ENCODE measurements at regions not wholly inside any gene's neighbourhood (a gene's known extent, or its start where the extent isn't known, plus 50 kb on each side); places are given as distances from the start of the nearest gene placed in this dataset.

DNA sequence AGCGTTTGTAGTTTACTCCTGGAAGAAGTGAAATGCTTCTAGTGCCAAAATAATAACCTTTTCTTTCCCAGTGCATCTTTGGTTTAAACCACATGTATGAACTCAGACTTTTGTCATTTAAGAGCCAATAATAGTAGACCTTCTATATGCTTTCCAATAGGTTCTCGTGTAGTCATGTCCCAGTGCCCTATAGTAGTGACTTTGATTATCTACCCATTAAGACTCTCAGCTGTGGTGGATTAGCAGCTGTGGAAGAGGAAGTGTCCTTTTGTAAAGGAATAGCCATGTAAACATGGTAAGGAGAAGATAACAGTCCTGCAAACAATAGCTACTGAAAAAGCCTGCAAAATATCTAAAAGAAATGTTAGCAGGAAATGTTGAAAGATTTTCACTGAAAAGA is 765.3 kb downstream of the MTRR start:
- H3K36me3 ChIP-seq (ENCODE audit: insufficient read depth, low read length): no peaks in the 10 kb centered on the region
- no peaks in the 10 kb centered on the region for H3K27me3 ChIP-seq (ENCODE audit: insufficient read depth, low read length)
- H3K9ac ChIP-seq (ENCODE audit: low read depth, low read length): no peak overlapping the region
- no peak overlapping the region for H3K4me3 ChIP-seq (ENCODE audit: low read length)
- H3K27ac ChIP-seq (ENCODE audit: low read depth, low read length): no peak overlapping the region
- no peaks in the 10 kb centered on the region for H3K9me3 ChIP-seq (ENCODE audit: insufficient read depth, low read depth, low read length)
- WGBS: 83% methylated on average over 1 of the region's 2 CpGs
- H3K4me1 ChIP-seq (ENCODE audit: insufficient read depth, low read length): no peaks in the 10 kb centered on the region

DNA sequence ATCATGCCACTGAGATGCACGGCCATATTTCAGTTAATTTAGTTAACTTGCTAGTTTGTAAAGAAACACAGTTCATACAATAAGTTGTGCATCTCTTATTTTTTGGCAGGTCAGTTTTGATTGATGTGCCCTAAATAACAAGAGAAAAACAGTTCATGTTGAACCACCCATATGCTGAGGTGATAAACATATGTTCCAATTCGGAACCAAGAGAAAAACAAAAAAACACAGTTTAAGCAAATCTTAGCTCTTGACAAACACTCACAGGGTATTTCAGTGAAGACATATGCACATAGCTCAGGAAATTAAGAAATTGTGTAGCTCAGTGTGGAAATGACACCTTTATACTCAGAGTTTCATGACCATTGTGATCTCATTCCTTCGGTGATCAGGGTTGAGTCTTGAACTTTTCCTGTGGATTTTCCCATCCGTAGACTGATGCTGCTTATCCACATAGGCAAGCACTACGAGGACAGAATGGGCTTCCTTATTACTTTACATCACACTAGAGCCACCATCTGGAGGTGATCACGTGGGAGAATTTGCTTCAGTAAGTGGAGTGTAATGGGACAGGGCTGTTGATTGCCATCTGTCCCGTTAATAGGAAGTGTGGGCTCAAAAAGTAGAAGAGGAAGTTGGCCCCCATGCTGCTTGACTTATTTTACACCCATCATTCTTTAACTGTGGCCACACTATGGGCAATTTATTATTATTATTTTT is 773.0 kb downstream of the MTRR start:
- Histone ChIP-seq H3K36me3 (ENCODE audit: insufficient read depth, low read length) (no peaks in the 10 kb centered on the region), H3K9me3 (ENCODE audit: insufficient read depth, low read depth, low read length) (no peaks in the 10 kb centered on the region), H3K4me1 (ENCODE audit: insufficient read depth, low read length) (no peaks in the 10 kb centered on the region), H3K9ac (ENCODE audit: low read depth, low read length) (no peak overlapping the region), H3K27me3 (ENCODE audit: insufficient read depth, low read length) (no peaks in the 10 kb centered on the region), H3K4me3 (ENCODE audit: low read length) (no peak overlapping the region), H3K27ac (ENCODE audit: low read depth, low read length) (no peak overlapping the region)
- WGBS: 96% methylated on average over 7 of the region's 7 CpGs

DNA sequence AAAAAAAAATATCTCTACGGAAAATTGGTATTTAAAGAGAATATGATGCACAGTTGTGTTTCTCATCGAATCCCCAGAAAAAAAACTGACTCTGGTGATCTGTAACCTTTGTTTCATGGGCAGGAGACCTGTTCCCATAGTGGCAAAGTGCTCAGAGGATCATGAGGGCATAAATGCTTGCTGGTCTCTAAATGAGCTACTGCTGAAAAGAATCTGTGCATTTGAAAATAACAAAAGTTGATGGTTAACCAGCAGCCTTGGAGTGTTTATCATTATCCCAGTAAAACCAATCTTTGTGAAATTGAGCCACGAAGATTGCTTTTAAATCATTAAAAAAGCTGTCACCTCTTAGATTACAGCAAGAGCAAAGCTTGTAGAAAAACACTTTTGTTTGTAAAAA is 775.4 kb downstream of the MTRR start:
- Histone ChIP-seq H3K4me1 (ENCODE audit: insufficient read depth, low read length) (no peaks in the 10 kb centered on the region), H3K27ac (ENCODE audit: low read depth, low read length) (no peak overlapping the region), H3K9me3 (ENCODE audit: insufficient read depth, low read depth, low read length) (no peaks in the 10 kb centered on the region), H3K4me3 (ENCODE audit: low read length) (no peak overlapping the region), H3K27me3 (ENCODE audit: insufficient read depth, low read length) (no peaks in the 10 kb centered on the region), H3K36me3 (ENCODE audit: insufficient read depth, low read length) (no peaks in the 10 kb centered on the region), H3K9ac (ENCODE audit: low read depth, low read length) (no peak overlapping the region)
- WGBS: 93% methylated on average over 3 of the region's 3 CpGs

DNA sequence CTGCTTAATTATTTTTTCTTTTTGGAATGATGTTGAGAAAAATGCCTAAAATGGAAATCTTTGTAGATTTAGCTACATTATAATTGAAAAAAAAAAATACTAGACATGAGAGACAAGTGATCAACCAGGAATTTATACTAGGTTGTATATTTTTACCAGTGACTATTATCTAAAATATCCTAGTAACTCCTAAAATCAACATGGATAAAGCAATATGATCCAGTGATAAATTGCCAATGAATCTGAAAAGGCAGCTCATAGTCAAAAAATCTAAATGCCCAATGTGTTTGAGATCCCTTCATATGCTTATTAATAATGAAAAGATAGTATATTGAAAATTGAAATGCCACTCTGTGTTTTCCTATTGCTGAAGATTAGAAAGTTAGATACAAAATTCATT is 778.2 kb downstream of the MTRR start:
- Histone ChIP-seq H3K27ac (ENCODE audit: low read depth, low read length) (no peak overlapping the region), H3K4me3 (ENCODE audit: low read length) (no peak overlapping the region), H3K9ac (ENCODE audit: low read depth, low read length) (no peak overlapping the region), H3K36me3 (ENCODE audit: insufficient read depth, low read length) (no peaks in the 10 kb centered on the region), H3K9me3 (ENCODE audit: insufficient read depth, low read depth, low read length) (no peaks in the 10 kb centered on the region), H3K27me3 (ENCODE audit: insufficient read depth, low read length) (no peaks in the 10 kb centered on the region), H3K4me1 (ENCODE audit: insufficient read depth, low read length) (no peaks in the 10 kb centered on the region)

DNA sequence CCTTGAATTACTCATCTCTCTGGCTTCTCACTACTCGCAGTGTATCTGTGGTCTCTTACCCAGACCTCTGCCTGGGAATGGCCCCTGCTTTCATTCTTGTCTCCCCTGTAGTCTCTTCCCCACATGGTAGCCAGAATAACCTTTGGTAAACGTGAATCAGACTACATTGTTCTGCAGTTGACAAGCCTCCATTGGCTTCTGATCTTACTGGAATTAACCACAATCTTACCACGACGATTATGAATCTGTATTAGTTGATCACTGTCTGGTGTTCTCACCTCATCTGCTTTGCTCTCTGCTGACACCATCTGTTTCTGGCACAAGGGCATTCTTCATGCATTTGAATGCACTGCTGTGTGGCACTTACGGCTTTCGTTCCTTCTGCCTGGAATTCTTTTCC is 781.2 kb downstream of the MTRR start:
- no peaks in the 10 kb centered on the region for H3K4me1 ChIP-seq (ENCODE audit: insufficient read depth, low read length)
- H3K27me3 ChIP-seq (ENCODE audit: insufficient read depth, low read length): no peaks in the 10 kb centered on the region
- no peak overlapping the region for H3K27ac ChIP-seq (ENCODE audit: low read depth, low read length)
- H3K9ac ChIP-seq (ENCODE audit: low read depth, low read length): no peak overlapping the region
- 90% methylated on average over 6 of the region's 6 CpGs for WGBS
- H3K36me3 ChIP-seq (ENCODE audit: insufficient read depth, low read length): no peaks in the 10 kb centered on the region
- H3K4me3 ChIP-seq (ENCODE audit: low read length): no peak overlapping the region
- H3K9me3 ChIP-seq (ENCODE audit: insufficient read depth, low read depth, low read length): no peaks in the 10 kb centered on the region

DNA sequence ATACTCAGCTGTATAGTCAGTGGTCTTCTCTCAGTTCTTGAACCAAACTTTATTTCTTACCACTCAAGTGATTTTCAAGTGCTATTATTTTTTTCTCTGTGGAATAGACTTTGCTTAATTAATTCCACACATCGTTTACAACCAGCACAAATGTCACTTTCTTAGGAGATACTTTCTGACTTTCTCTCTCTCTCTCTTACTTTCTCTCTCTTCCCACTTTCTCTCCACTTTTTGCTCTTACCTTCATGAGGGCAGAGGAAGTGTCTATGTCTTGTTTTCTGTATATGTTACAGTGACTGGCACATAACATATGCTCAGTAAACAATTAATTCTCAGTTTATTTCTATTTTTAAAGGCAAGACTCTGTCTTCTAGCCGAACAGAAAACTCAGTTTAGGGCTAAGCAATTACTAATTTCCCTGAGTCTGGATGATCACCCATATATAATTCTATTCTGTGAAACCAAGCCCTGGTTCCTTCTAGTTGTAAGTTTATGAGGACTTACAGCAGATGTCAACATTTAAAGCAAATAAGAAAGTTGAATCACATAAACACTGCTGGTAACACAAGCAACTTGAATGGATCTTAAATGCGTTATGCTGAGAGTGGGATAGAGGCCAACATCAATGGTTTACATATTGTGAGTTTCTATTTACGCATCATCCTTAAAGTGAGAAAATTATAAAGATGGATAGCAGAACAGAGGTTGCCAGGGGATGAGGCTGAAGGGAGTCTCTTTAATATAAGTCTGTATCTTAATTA is 791.4 kb downstream of the MTRR start:
- H3K27ac ChIP-seq (ENCODE audit: low read depth, low read length): no peak overlapping the region
- H3K4me3 ChIP-seq (ENCODE audit: low read length): no peak overlapping the region
- H3K9me3 ChIP-seq (ENCODE audit: insufficient read depth, low read depth, low read length): no peaks in the 10 kb centered on the region
- H3K4me1 ChIP-seq (ENCODE audit: insufficient read depth, low read length): no peaks in the 10 kb centered on the region
- WGBS: 94% methylated on average over 4 of the region's 4 CpGs
- no peak overlapping the region for H3K9ac ChIP-seq (ENCODE audit: low read depth, low read length)
- H3K27me3 ChIP-seq (ENCODE audit: insufficient read depth, low read length): no peaks in the 10 kb centered on the region
- H3K36me3 ChIP-seq (ENCODE audit: insufficient read depth, low read length): no peaks in the 10 kb centered on the region

DNA sequence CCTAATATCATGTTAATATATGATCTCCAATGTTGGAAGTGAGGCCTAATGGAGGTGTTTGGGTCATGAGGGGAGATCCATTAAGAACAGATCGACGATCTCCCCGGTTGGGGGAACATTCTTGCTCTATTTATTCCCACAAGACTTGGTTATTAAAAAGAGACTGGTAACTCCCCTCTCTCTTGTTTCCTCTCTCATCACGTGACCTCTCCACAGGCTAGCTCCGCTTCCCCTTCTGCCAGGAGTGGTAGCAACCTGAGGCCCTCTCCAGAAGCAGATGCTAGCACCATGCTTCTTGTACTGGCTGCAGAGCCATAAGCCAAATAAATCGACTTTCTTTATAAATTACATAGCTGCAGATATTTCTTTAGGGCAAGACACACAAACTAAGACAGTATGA is 794.4 kb downstream of the MTRR start:
- H3K27me3 ChIP-seq (ENCODE audit: insufficient read depth, low read length): no peaks in the 10 kb centered on the region
- H3K4me3 ChIP-seq (ENCODE audit: low read length): no peak overlapping the region
- no peak overlapping the region for H3K9ac ChIP-seq (ENCODE audit: low read depth, low read length)
- H3K36me3 ChIP-seq (ENCODE audit: insufficient read depth, low read length): no peaks in the 10 kb centered on the region
- 92% methylated on average over 6 of the region's 6 CpGs for WGBS
- no peaks in the 10 kb centered on the region for H3K4me1 ChIP-seq (ENCODE audit: insufficient read depth, low read length)
- no peaks in the 10 kb centered on the region for H3K9me3 ChIP-seq (ENCODE audit: insufficient read depth, low read depth, low read length)
- H3K27ac ChIP-seq (ENCODE audit: low read depth, low read length): no peak overlapping the region

DNA sequence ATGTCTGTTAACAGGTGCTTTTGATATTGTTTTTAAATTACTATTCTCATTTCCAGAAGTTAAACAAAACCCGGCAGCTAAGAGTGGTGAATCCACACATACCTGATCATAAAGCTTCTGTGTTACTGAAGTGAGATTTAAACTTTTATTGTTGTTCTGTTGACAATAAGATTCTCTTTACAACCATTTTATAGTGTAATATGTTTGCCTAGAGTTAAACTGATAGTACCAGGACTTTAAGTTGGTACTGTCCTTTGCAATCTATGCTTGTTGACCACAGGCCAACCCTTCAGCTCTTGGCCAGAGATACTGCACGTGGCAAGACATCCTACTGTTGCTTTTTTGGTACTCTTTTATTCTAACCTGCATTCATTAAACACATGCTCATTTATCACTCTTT is 806.2 kb downstream of the MTRR start:
- Histone ChIP-seq H3K4me3 (ENCODE audit: low read length) (no peak overlapping the region), H3K27ac (ENCODE audit: low read depth, low read length) (no peak overlapping the region), H3K9me3 (ENCODE audit: insufficient read depth, low read depth, low read length) (no peaks in the 10 kb centered on the region), H3K4me1 (ENCODE audit: insufficient read depth, low read length) (no peaks in the 10 kb centered on the region), H3K36me3 (ENCODE audit: insufficient read depth, low read length) (no peaks in the 10 kb centered on the region), H3K9ac (ENCODE audit: low read depth, low read length) (no peak overlapping the region), H3K27me3 (ENCODE audit: insufficient read depth, low read length) (no peaks in the 10 kb centered on the region)
- WGBS: 93% methylated on average over 1 of the region's 2 CpGs

DNA sequence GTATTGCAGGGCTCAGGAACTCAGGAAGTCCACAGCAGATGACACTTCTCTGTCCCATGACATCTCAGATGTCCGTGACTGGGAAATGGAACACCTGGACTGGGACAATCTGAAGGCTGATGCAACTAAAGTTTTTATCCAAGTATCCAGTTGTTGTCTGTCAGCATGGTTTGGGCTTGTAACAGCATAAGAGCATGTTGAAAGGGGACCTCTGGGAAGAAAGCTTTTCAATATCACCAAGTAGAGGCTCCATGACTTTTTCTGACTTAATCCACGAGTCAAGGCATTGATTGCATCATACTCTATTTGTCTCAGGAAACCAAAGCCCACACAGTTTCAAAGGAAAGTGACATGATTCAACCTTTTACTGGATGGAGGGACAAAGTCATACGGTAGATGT is 807.7 kb downstream of the MTRR start:
- no peaks in the 10 kb centered on the region for H3K9me3 ChIP-seq (ENCODE audit: insufficient read depth, low read depth, low read length)
- H3K4me3 ChIP-seq (ENCODE audit: low read length): no peak overlapping the region
- no peaks in the 10 kb centered on the region for H3K4me1 ChIP-seq (ENCODE audit: insufficient read depth, low read length)
- H3K36me3 ChIP-seq (ENCODE audit: insufficient read depth, low read length): no peaks in the 10 kb centered on the region
- H3K27ac ChIP-seq (ENCODE audit: low read depth, low read length): no peak overlapping the region
- no peak overlapping the region for H3K9ac ChIP-seq (ENCODE audit: low read depth, low read length)
- H3K27me3 ChIP-seq (ENCODE audit: insufficient read depth, low read length): no peaks in the 10 kb centered on the region
- WGBS: 90% methylated on average over 3 of the region's 3 CpGs

DNA sequence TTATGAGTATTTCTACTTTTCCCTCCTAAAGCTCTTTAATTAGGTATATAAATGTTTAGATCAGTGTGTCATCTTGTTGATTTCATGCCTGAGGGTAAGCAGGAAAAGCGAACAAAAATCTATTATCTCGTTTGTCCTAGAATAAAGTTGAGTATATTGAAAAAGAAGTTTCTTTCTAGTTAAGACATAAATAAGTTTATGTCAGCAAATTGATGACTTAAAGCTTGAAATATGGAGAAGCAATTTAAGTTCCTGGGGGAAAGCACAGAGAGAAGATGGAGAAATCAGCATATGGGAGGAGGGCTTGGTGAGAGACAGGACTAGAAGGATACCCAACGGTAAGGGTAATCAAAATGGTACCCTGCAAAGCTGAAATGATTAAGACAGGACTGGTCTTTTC is 813.4 kb downstream of the MTRR start:
- 97% methylated on average over 3 of the region's 3 CpGs for WGBS
- no peak overlapping the region for H3K4me3 ChIP-seq (ENCODE audit: low read length)

DNA sequence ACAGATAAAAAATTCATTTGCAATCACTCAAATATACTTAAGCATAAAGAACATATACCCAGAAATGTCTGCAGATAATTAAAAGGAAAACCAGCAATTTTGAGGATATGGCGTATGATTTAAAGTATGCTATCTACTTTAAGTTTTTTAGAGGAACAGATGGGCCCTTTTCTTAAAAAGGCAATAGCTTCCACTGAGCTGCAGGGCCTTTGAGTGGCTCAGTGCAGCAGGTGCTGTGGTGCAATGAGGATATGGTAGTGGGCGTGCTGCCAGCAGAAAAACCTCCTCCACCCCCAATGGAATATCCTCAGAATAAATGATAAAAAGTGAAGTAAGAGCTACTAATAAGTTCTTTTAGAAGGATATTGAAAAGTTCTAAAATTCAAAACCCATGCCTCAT is 814.5 kb downstream of the MTRR start:
- no peaks in the 10 kb centered on the region for H3K4me1 ChIP-seq (ENCODE audit: insufficient read depth, low read length)
- no peak overlapping the region for H3K9ac ChIP-seq (ENCODE audit: low read depth, low read length)
- H3K27me3 ChIP-seq (ENCODE audit: insufficient read depth, low read length): no peaks in the 10 kb centered on the region
- WGBS: 97% methylated on average over 1 of the region's 2 CpGs
- no peaks in the 10 kb centered on the region for H3K9me3 ChIP-seq (ENCODE audit: insufficient read depth, low read depth, low read length)
- no peaks in the 10 kb centered on the region for H3K36me3 ChIP-seq (ENCODE audit: insufficient read depth, low read length)
- H3K27ac ChIP-seq (ENCODE audit: low read depth, low read length): no peak overlapping the region
- H3K4me3 ChIP-seq (ENCODE audit: low read length): no peak overlapping the region

More for the DNA sequence above, 813.4 kb downstream of the MTRR start:
- no peak overlapping the region for H3K27ac ChIP-seq (ENCODE audit: low read depth, low read length)
- no peaks in the 10 kb centered on the region for H3K36me3 ChIP-seq (ENCODE audit: insufficient read depth, low read length)
- H3K4me1 ChIP-seq (ENCODE audit: insufficient read depth, low read length): no peaks in the 10 kb centered on the region
- no peak overlapping the region for H3K9ac ChIP-seq (ENCODE audit: low read depth, low read length)
- H3K9me3 ChIP-seq (ENCODE audit: insufficient read depth, low read depth, low read length): no peaks in the 10 kb centered on the region
- no peaks in the 10 kb centered on the region for H3K27me3 ChIP-seq (ENCODE audit: insufficient read depth, low read length)

Data from HUES64 (cell line).